ENCODE measurements at regions not wholly inside any gene's neighbourhood (a gene's known extent, or its start where the extent isn't known, plus 50 kb on each side); places are given as distances from the start of the nearest gene placed in this dataset.

DNA sequence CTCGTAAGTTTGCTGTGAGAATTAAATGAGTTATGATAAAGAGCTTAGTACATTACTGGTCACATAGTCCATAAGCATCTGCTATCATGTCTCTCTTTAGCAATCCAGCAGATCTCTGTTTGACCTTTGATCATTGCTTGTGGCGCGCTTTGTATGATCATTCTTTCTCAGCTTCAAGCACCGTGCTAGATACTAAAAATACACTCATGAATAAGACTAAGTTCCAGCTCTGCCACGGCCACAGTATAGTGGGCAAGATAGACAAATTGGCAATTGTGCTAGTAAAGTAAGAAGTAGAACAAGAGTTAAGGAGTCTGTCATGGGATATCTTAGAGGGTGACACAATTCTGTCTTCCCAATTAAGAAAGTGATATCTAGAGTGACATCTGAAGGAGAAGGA is 75.2 kb upstream of the ADGRF1 start:
- DNase-seq (ENCODE audit: low read depth in 1 of 2, low spot score in 1 of 2), result no peak

DNA sequence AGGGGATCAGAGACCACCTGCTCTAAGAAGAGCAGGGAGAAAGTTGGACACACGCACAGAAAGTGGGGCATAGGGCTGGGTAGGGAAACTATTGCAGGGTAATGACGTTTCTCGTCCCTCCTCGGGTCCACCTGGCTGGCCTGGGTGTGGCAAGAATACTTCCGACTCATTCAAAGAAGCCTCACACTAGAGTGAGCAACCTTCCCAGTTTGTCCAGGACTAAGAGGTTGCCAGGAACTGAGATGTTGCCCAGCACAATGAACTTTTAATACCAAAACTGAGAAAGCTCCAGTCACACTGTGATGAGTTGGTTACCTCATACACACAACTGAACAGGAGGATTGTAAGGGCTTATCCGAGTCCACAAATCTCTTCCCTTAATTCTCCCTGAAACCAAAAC is 74.5 kb upstream of the ADGRF1 start:
- DNase-seq (ENCODE audit: low read depth in 1 of 2, low spot score in 1 of 2), result no peak

- DNase-seq (ENCODE audit: low read depth in 1 of 2, low spot score in 1 of 2), result no peak
Measured at GRCh38 chr6:47116086-47116485, 74.0 kb upstream of the ADGRF1 start.

DNA sequence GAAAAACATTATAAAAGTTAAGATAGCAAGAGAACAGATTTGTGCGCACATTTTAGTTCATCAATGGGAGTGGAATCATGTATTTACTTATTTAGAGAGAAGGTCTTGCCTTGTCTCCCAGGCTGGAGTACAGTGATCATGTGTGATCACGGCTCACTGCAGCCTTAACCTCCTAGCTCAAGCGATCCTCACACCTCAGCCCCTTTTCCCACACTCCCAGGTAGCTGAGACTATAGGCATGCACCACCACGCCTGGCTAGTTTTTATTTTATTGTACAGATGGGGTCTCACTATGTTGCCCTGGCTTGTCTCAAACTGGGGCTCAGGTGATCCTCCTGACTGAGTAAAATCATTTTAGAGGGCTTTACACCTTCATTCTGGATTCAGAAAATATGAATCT is 72.3 kb upstream of the ADGRF1 start:
- no peak for DNase-seq (ENCODE audit: low read depth in 1 of 2, low spot score in 1 of 2)

GRCh38 chr6:47112317-47112716 is 70.2 kb upstream of the ADGRF1 start:
- no peak for DNase-seq (ENCODE audit: low read depth in 1 of 2, low spot score in 1 of 2)

- no peak for DNase-seq (ENCODE audit: low read depth in 1 of 2, low spot score in 1 of 2)
Measured at GRCh38 chr6:47111685-47112084, 69.6 kb upstream of the ADGRF1 start.

DNA sequence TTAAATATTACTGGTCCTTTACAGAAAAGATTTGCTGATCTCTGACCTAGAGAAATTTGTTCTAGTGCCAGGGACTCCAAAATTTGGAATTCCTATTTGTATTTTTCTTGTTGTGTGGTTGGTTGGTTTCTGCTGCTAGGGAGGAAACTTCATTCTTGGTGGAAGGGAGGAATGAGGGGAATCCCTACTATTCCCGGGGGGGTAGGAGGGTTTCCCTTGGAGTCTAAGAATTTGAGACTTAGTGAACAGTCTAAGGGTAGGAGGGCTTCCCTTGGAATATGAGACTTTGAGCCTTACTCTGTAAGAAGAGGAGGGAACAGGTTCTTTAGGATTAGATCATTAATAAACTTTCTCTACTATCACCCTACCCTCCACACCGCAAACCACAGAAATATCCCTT is 67.1 kb upstream of the ADGRF1 start:
- no peak for DNase-seq (ENCODE audit: low read depth in 1 of 2, low spot score in 1 of 2)

DNA sequence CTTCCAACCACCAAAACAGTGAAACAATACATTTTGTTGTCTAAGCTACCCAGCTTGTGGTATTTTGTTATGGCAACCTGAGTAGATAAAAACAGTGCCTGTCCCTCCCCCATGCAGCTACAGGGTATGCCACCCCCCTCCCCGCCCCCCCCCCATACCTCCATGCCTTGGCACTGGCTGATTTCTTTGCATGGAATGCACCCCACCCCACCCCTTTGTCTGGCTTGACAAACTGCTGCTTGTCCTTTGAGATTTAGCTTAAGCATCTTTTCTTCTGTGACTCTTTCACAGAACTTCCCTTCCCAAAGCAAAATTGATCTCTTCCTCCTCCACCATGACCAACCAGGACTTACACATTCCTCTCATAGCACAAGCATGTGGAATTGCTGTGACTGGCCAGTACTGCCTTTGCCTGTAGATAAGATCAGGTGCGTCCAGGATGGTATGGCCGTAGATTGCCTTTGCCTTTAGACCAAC is 64.6 kb upstream of the ADGRF1 start:
- DNase-seq (ENCODE audit: low read depth in 1 of 2, low spot score in 1 of 2), result no peak

DNA sequence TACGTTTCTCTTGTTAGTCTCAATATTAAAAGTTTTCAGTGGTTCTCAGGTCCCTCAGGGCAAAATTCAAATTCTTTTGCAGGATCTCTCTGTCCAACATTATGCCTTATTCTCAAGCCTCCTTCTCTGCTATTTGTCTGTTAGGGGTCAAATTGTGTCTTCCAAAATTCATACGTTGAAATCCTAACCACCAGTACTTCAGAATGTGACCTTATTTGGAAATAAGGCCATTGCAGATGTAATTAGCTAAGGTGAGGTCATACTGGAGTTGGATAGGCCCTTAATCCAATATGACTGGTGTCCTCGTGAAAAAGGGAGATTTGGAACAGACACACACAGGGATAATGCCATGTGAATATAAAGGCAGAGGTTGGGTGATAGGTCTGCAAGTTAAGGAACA is 64.1 kb upstream of the ADGRF1 start:
- no peak for DNase-seq (ENCODE audit: low read depth in 1 of 2, low spot score in 1 of 2)

DNA sequence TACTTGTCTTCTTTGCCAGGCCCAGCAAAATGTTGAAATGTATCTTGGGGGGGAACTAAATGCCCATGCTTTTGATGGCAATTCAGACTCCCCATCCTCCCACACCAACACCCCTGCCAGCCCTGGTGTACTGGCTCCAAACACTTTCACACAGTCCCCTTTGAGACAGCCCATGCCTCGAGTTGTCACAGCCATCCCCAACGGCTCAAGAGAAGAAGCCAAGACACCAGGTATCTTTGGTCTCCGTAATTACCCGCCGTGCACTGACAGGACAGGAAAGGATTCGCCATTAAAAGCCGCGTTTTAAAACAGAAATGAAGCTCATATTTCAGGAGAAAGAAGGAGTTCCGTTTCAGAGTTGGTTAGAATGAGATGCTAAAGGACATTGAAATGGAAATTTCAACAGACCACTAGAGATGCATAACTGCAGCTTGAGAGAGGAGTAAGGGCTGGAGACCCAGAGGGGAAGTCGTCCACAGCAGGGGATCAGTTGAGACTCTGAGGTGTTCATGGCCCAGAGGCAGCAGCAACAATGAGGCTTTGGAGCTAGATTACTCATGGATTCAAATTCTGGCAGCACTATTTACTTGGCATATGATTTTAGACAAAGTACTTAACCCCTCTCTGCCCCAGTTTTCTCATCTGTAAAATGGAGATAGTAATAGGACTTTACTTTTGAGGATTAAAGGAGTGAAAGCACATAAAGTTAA is 63.5 kb upstream of the ADGRF1 start:
- no peak for DNase-seq (ENCODE audit: low read depth in 1 of 2, low spot score in 1 of 2)

DNA sequence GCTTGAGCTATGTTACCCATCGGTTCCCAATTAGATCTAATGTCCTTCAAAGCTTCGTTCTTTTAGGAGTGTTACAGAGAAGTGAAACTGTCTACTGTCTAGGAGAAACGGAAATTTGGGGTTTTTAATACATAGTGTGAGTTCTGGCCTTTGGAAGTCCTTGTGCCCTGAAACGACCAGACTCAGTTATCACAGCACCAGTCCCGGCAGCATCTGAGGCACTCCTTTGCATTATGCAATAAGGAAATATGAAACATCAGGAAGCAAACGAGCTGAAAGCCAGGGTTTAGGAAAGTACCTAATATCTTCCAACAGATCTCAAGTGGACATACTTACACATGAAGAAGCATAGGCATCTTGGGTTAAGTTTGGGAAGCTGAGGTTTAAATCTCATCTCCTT is 61.8 kb upstream of the ADGRF1 start:
- no peak for DNase-seq (ENCODE audit: low read depth in 1 of 2, low spot score in 1 of 2)

DNA sequence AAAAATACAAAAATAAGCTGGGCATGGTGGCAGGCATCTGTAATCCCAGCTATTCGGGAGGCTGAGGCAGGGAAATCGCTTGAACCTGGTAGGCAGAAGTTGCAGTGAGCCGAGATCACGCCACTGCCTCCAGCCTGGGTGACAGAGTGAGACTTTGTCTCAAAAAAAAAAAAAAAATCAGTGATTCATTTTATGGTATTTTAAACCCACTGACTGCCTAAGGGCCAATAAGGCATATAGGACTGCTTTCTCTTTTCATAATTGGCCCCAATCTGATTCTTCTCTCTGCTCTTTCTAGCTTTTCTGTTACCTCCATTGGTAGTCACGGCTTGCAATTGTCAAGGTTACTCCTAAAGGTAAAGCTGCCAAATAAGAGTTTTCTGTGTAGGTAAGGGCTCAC is 60.2 kb upstream of the ADGRF1 start:
- DNase-seq (ENCODE audit: low read depth in 1 of 2, low spot score in 1 of 2), result no peak

DNA sequence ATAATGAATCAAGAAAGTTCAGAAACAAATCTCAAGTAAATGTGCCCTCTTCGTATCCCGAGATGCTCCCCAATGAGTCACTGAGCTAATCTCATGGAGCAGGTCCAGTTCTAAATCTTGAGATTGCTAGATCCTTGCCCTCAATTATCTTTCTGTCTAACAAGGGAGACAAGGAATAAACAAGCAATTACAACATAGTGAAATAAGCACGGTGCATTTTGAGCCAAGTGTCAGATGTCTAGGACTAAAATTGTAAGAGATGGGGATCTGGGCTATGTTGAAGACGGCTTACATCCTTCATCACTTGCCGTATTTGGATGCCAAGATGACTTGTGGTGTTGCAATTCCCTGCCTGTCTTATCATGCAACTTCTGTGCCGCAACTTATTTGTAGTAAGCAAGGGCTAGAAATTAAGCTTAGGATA is 56.5 kb upstream of the ADGRF1 start:
- no peak for DNase-seq (ENCODE audit: low read depth in 1 of 2, low spot score in 1 of 2)

DNA sequence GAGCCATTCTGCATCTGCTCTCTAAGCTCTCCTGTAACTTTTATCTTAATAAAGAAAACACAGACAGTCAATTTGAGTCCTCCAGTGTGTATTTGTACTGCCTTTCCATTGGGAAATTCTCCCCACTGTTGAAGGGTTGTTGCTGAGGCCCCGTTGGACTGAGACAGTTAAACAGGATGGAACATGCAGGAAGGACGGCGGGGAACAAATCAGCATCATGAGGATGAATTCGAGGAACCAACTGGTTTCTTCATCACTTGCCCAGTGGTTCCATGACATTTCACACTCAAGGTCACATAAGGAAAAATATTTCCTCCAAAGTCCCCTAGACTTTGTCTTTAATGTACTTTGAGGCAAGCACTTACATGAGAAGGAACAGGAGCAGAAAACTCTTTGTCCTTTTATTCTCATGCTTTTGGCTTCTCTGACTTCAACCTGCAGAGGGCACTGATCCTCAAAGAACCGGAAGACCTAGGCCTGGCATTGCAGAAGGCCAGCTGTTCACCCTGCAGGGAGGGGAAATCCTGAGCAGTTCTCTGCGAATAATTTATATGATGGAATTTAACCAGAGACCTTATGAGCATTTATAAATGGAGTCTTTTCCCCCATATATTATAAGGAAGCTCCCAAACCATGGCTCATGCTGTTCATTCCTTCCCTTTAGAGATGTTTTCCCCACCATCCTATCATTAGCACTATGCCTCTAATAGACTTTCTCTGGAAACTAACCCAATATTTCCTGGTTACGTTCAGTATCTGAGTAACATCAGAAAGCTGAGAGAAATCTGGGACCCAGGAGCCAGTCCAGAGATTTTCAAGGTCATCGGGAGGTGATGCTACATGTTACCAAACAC is 55.2 kb upstream of the ADGRF1 start:
- peak in 1 of 2 donors; percentile 11 for DNase-seq (ENCODE audit: low read depth in 1 of 2, low spot score in 1 of 2)

DNA sequence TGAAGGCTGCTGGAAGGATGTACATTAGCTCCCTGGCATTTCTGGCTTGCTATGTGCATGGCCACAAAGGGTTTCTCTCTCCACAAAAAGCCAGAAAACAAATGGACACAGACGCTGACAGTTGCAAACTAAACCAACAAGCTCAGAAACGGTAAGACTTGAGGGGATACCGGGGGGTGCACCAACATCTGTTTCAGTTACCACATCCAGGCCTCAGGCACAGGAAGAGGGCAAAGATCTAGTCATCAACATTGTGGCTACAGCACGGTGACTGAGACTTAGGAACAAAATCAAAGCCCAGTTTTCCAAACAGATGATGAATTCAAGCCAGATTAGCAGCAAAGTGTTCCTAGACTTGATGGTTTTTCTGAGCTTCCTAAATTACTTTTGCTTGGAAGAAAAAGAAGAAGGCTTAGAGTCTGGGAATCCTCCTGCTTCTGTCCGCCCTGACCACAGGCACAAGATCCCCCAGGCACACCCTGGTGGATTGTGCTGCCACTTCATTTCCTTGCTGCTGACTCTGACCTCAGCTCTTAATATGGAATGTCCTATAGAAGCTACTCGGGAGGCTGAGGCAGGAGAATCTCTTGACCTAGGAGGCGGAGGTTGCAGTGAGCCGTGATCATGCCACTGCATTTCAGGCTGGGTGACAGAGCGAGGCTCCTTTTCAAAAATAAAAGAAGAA is 54.2 kb upstream of the ADGRF1 start:
- no peak for DNase-seq (ENCODE audit: low read depth in 1 of 2, low spot score in 1 of 2)

DNA sequence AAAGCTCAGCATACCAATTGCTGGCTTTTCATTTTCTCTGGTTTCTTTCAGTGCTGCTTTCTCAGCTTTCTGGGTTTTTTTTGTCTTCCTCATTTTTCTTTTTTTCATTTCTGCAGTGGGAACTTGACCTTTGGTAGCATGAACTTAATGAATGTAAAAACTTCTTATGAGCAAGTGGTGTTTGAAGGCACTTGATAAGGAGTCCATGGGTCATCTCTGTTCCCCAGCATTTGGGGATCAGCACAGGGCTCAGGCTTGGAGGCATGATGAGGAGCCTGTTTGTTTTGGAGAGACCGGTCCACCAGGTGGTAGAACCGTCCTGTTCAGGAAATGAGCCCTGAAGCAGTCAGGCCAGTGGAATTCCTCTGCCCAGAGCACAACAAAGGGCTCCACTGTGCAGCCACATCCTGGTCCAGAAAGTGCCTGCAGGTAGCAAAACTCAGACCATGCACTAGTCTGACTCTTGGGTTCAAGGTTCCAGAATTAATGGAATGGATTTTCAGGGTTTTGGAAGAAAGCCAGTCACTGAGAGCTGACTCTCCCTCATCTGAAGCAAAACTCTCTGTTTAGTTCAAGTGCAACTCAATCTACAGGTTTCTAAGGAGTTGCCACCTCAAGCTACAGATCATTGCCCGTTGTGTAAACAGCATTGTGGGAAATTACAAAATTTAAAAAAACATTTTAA is 52.3 kb upstream of the ADGRF1 start:
- DNase-seq (ENCODE audit: low read depth in 1 of 2, low spot score in 1 of 2), result no peak

GRCh38 chr6:47093169-47093568 is 51.0 kb upstream of the ADGRF1 start:
- no peak for DNase-seq (ENCODE audit: low read depth in 1 of 2, low spot score in 1 of 2)

GRCh38 chr6:47091886-47092668 is 49.9 kb upstream of the ADGRF1 start:
- DNase-seq (ENCODE audit: low read depth in 1 of 2, low spot score in 1 of 2), result no peak

Data from activated CD4-positive, alpha-beta T cell treated with anti-CD3 and anti-CD28 coated beads, Interleukin-2, amount 50 U/mL, for 24 hours (primary cell).